ENCODE measurements at regions not wholly inside any gene's neighbourhood (a gene's known extent, or its start where the extent isn't known, plus 50 kb on each side); places are given as distances from the start of the nearest gene placed in this dataset.

- H3K4me1 Mint-ChIP-seq (ENCODE audit: low read depth) = peaks cover 4% of the 10 kb centered on the region
- H3K4me3 Mint-ChIP-seq (ENCODE audit: low read depth) = no peak overlapping the region
Measured at GRCh38 chr1:185483664-185484450, 166.8 kb upstream of the IVNS1ABP start.

GRCh38 chr1:185483217-185483616, 166.2 kb upstream of the IVNS1ABP start:
- intact Hi-C loops (cut with micrococcal nuclease) = no loop called here
- H3K4me3 Mint-ChIP-seq (ENCODE audit: low read depth) = no peak overlapping the region
- no peak for DNase-seq (ENCODE audit: low spot score)
- no peaks in the 10 kb centered on the region for H3K27me3 Mint-ChIP-seq (ENCODE audit: low read depth)
- no peak overlapping the region for H3K27ac Mint-ChIP-seq
- no peaks in the 10 kb centered on the region for H3K9me3 Mint-ChIP-seq
- H3K36me3 Mint-ChIP-seq (ENCODE audit: low read depth) = no peaks in the 10 kb centered on the region
- H3K4me1 Mint-ChIP-seq (ENCODE audit: low read depth) = peaks cover 1% of the 10 kb centered on the region

More at GRCh38 chr1:185483664-185484450, 166.8 kb upstream of the IVNS1ABP start:
- DNase-seq (ENCODE audit: low spot score) = no peak
- Mint-ChIP-seq H3K27me3 (ENCODE audit: low read depth) (no peaks in the 10 kb centered on the region), H3K27ac (no peak overlapping the region), H3K36me3 (ENCODE audit: low read depth) (no peaks in the 10 kb centered on the region), H3K9me3 (no peaks in the 10 kb centered on the region)
- intact Hi-C loops (cut with micrococcal nuclease) = no loop called here

GRCh38 chr1:185480545-185480944, 163.5 kb upstream of the IVNS1ABP start:
- intact Hi-C loops (cut with micrococcal nuclease) = no loop called here

GRCh38 chr1:185479796-185480195, 162.8 kb upstream of the IVNS1ABP start:
- intact Hi-C loops (cut with micrococcal nuclease) = no loop called here
- Mint-ChIP-seq H3K27me3 (ENCODE audit: low read depth) (no peaks in the 10 kb centered on the region), H3K9me3 (no peaks in the 10 kb centered on the region), H3K36me3 (ENCODE audit: low read depth) (no peaks in the 10 kb centered on the region), H3K4me1 (ENCODE audit: low read depth) (peaks cover 4% of the 10 kb centered on the region), H3K4me3 (ENCODE audit: low read depth) (no peak overlapping the region), H3K27ac (no peak overlapping the region)
- no peak for DNase-seq (ENCODE audit: low spot score)

More at GRCh38 chr1:185480545-185480944, 163.5 kb upstream of the IVNS1ABP start:
- no peaks in the 10 kb centered on the region for H3K27me3 Mint-ChIP-seq (ENCODE audit: low read depth)
- DNase-seq (ENCODE audit: low spot score) = no peak
- H3K9me3 Mint-ChIP-seq = no peaks in the 10 kb centered on the region
- peaks cover 1% of the 10 kb centered on the region for H3K4me1 Mint-ChIP-seq (ENCODE audit: low read depth)
- H3K36me3 Mint-ChIP-seq (ENCODE audit: low read depth) = no peaks in the 10 kb centered on the region
- H3K27ac Mint-ChIP-seq = no peak overlapping the region
- H3K4me3 Mint-ChIP-seq (ENCODE audit: low read depth) = no peak overlapping the region

- peaks cover 8% of the 10 kb centered on the region for H3K4me1 Mint-ChIP-seq (ENCODE audit: low read depth)
- H3K4me3 Mint-ChIP-seq (ENCODE audit: low read depth) = no peak overlapping the region
Measured at GRCh38 chr1:185478877-185479276, 161.8 kb upstream of the IVNS1ABP start.

GRCh38 chr1:185477638-185478580, 160.9 kb upstream of the IVNS1ABP start:
- H3K27ac Mint-ChIP-seq = no peak overlapping the region
- peaks cover 8% of the 10 kb centered on the region for H3K4me1 Mint-ChIP-seq (ENCODE audit: low read depth)
- no peaks in the 10 kb centered on the region for H3K36me3 Mint-ChIP-seq (ENCODE audit: low read depth)
- no peak overlapping the region for H3K4me3 Mint-ChIP-seq (ENCODE audit: low read depth)
- DNase-seq (ENCODE audit: low spot score) = no peak
- no peaks in the 10 kb centered on the region for H3K9me3 Mint-ChIP-seq
- intact Hi-C loops (cut with micrococcal nuclease) = no loop called here
- H3K27me3 Mint-ChIP-seq (ENCODE audit: low read depth) = no peaks in the 10 kb centered on the region

More at GRCh38 chr1:185478877-185479276, 161.8 kb upstream of the IVNS1ABP start:
- intact Hi-C loops (cut with micrococcal nuclease) = no loop called here
- Mint-ChIP-seq H3K27ac (no peak overlapping the region), H3K9me3 (no peaks in the 10 kb centered on the region), H3K36me3 (ENCODE audit: low read depth) (no peaks in the 10 kb centered on the region), H3K27me3 (ENCODE audit: low read depth) (no peaks in the 10 kb centered on the region)
- DNase-seq (ENCODE audit: low spot score) = no peak

GRCh38 chr1:185474440-185475149, 157.6 kb upstream of the IVNS1ABP start:
- Mint-ChIP-seq H3K4me3 (ENCODE audit: low read depth) (no peak overlapping the region), H3K36me3 (ENCODE audit: low read depth) (no peaks in the 10 kb centered on the region), H3K27me3 (ENCODE audit: low read depth) (peaks cover 2% of the 10 kb centered on the region), H3K27ac (no peak overlapping the region), H3K9me3 (no peaks in the 10 kb centered on the region), H3K4me1 (ENCODE audit: low read depth) (peaks cover 8% of the 10 kb centered on the region)
- no peak for DNase-seq (ENCODE audit: low spot score)
- intact Hi-C loops (cut with micrococcal nuclease) = no loop called here

- Mint-ChIP-seq H3K4me1 (ENCODE audit: low read depth) (peaks cover 7% of the 10 kb centered on the region), H3K27ac (no peak overlapping the region), H3K36me3 (ENCODE audit: low read depth) (no peaks in the 10 kb centered on the region), H3K9me3 (no peaks in the 10 kb centered on the region), H3K4me3 (ENCODE audit: low read depth) (no peak overlapping the region), H3K27me3 (ENCODE audit: low read depth) (peaks cover 2% of the 10 kb centered on the region)
- DNase-seq (ENCODE audit: low spot score) = no peak
- intact Hi-C loops (cut with micrococcal nuclease) = no loop called here
Measured at GRCh38 chr1:185473186-185473585, 156.1 kb upstream of the IVNS1ABP start.

GRCh38 chr1:185468626-185469025, 151.6 kb upstream of the IVNS1ABP start:
- intact Hi-C loops (cut with micrococcal nuclease) = no loop called here
- Mint-ChIP-seq H3K4me1 (ENCODE audit: low read depth) (no peaks in the 10 kb centered on the region), H3K9me3 (no peaks in the 10 kb centered on the region), H3K4me3 (ENCODE audit: low read depth) (no peak overlapping the region), H3K36me3 (ENCODE audit: low read depth) (no peaks in the 10 kb centered on the region), H3K27ac (no peak overlapping the region), H3K27me3 (ENCODE audit: low read depth) (peaks cover 5% of the 10 kb centered on the region)
- no peak for DNase-seq (ENCODE audit: low spot score)

GRCh38 chr1:185467122-185467521, 150.1 kb upstream of the IVNS1ABP start:
- H3K9me3 Mint-ChIP-seq = no peaks in the 10 kb centered on the region
- H3K4me1 Mint-ChIP-seq (ENCODE audit: low read depth) = peaks cover 4% of the 10 kb centered on the region
- intact Hi-C loops (cut with micrococcal nuclease) = no loop called here
- H3K27ac Mint-ChIP-seq = no peak overlapping the region
- H3K27me3 Mint-ChIP-seq (ENCODE audit: low read depth) = peaks cover 5% of the 10 kb centered on the region
- no peak overlapping the region for H3K4me3 Mint-ChIP-seq (ENCODE audit: low read depth)
- DNase-seq (ENCODE audit: low spot score) = no peak
- no peaks in the 10 kb centered on the region for H3K36me3 Mint-ChIP-seq (ENCODE audit: low read depth)

GRCh38 chr1:185464777-185465176, 147.7 kb upstream of the IVNS1ABP start:
- Mint-ChIP-seq H3K36me3 (ENCODE audit: low read depth) (no peaks in the 10 kb centered on the region), H3K4me3 (ENCODE audit: low read depth) (no peak overlapping the region), H3K9me3 (peaks cover 8% of the 10 kb centered on the region), H3K27ac (no peak overlapping the region), H3K27me3 (ENCODE audit: low read depth) (peaks cover 3% of the 10 kb centered on the region), H3K4me1 (ENCODE audit: low read depth) (peaks cover 4% of the 10 kb centered on the region)
- intact Hi-C loops (cut with micrococcal nuclease) = no loop called here
- DNase-seq (ENCODE audit: low spot score) = no peak

- intact Hi-C loops (cut with micrococcal nuclease) = no loop called here
- H3K4me1 Mint-ChIP-seq (ENCODE audit: low read depth) = peaks cover 4% of the 10 kb centered on the region
- peaks cover 8% of the 10 kb centered on the region for H3K9me3 Mint-ChIP-seq
- no peaks in the 10 kb centered on the region for H3K36me3 Mint-ChIP-seq (ENCODE audit: low read depth)
- H3K27ac Mint-ChIP-seq = no peak overlapping the region
- H3K4me3 Mint-ChIP-seq (ENCODE audit: low read depth) = no peak overlapping the region
- H3K27me3 Mint-ChIP-seq (ENCODE audit: low read depth) = peaks cover 3% of the 10 kb centered on the region
- DNase-seq (ENCODE audit: low spot score) = no peak
Measured at GRCh38 chr1:185463433-185463832, 146.4 kb upstream of the IVNS1ABP start.
